K562 (cell line): ENCODE measurements at regions not wholly inside any gene's neighbourhood (a gene's known extent, or its start where the extent isn't known, plus 50 kb on each side); places are given as distances from the start of the nearest gene placed in this dataset.

Experiments used
- ATAC-seq: fragments of 200-7000 bp; cut with Tn5 transposase; 3 replicates; pipeline ENCODE4 v1.9.1; 2020; ENCODE audit warnings: moderate library complexity
- BruUV-seq: library from RNA; stranded (reverse); fragments of 400-500 nt; replicated peaks from 2 replicates; lab custom pipeline; 2021; lab: Mats Ljungman, UMichigan
- CTCF ChIA-PET: fragments of 300-600 bp; formaldehyde crosslinking; extraction: SDS; loops from one replicate; lab custom pipeline; 2021; ENCODE audit warnings: low intra/inter-chr PET ratio; lab: Yijun Ruan, JAX
- POLR2A ChIA-PET: fragments of 300-600, 350-650 bp; sonication (Branson Sonifier 250); formaldehyde crosslinking; extraction: SDS; loops from one replicate; lab custom pipeline; 2021; ENCODE audit warnings: antibody characterized with exemption, inconsistent platforms; lab: Yijun Ruan, JAX
- DNase-seq, 4 experiments: peaks; one replicate each; pipeline versions ENCODE4 v3.0.0 to v3.0.0-alpha.2; 2011 to 2018; ENCODE audit warnings: low spot score in 3 of 4, mixed read lengths in 3 of 4; ENCODE audit errors: extremely low read depth in 1 of 4
- FAIRE-seq: peaks from 2 replicates; lab custom pipeline; 2011; peaks lifted over from hg19 to GRCh38; lab: Jason Lieb, UNC
- H2AFZ ChIP-seq: 2 replicates; pipeline ENCODE4 v1.6.0; 2011; ENCODE audit warnings: low read depth, low read length, control low read depth, inconsistent platforms
- H3K27ac ChIP-seq: fragments of 200-600 bp; 3 replicates; pipeline ENCODE4 v1.8.0; 2011; ENCODE audit warnings: low read depth, mild to moderate bottlenecking, control low read depth, inconsistent platforms, low read length, moderate library complexity, mixed read lengths; ENCODE audit errors: extremely low read depth
- H3K27me3 ChIP-seq, 2 experiments: fragments of 300-600 bp in 1 of 2; 2 replicates in 1 of 2; 3 replicates in 1 of 2; pipeline versions ENCODE4 v1.6.0 to v1.8.0; 2011; ENCODE audit warnings: inconsistent platforms in 2 of 2, low read length in 2 of 2, mild to moderate bottlenecking in 1 of 2, mixed read lengths in 1 of 2, moderate library complexity in 1 of 2; ENCODE audit not compliant: control insufficient read depth in 2 of 2, insufficient read depth in 2 of 2
- H3K36me3 ChIP-seq: fragments of 300-600 bp; 3 replicates; pipeline ENCODE4 v1.8.0; 2011; ENCODE audit warnings: mild to moderate bottlenecking, low read length, inconsistent platforms; ENCODE audit not compliant: control insufficient read depth, insufficient read depth
- H3K4me1 ChIP-seq, 2 experiments: fragments of 200-600 bp in 1 of 2; replicated peaks in 1 of 2; 2 replicates in 1 of 2; 3 replicates in 1 of 2; pipeline versions ENCODE4 v1.5.1 to v1.8.0; 2011; ENCODE audit warnings: inconsistent platforms in 2 of 2, low read length in 2 of 2, mild to moderate bottlenecking in 1 of 2, mixed read lengths in 1 of 2, moderate library complexity in 1 of 2; ENCODE audit not compliant: control insufficient read depth in 2 of 2, insufficient read depth in 2 of 2
- H3K4me2 ChIP-seq: 2 replicates; pipeline ENCODE4 v1.6.1; 2011; ENCODE audit warnings: low read length, control low read depth, inconsistent platforms, mixed read lengths; ENCODE audit not compliant: insufficient read depth
- H3K4me3 ChIP-seq: fragments of 200-600 bp; sonication (generic), shearing (Covaris generic); 2 replicates; pipeline ENCODE4 v1.5.1; 2016; ENCODE audit warnings: control low read depth, inconsistent platforms
- H3K79me2 ChIP-seq: fragments of 200-600 bp; 3 replicates; pipeline ENCODE4 v1.8.0; 2011; ENCODE audit warnings: low read length, inconsistent platforms; ENCODE audit not compliant: control insufficient read depth, insufficient read depth
- H3K9ac ChIP-seq, 2 experiments: 2 replicates each; pipeline versions ENCODE4 v1.6.0 to v1.6.1; 2011; ENCODE audit warnings: low read depth in 2 of 2, low read length in 2 of 2, control low read depth in 1 of 2, inconsistent platforms in 1 of 2, mild to moderate bottlenecking in 1 of 2, mixed read lengths in 1 of 2; ENCODE audit not compliant: insufficient read depth in 1 of 2
- H3K9me1 ChIP-seq: one replicate; pipeline ENCODE4 v1.6.0; 2011; ENCODE audit warnings: inconsistent platforms, mild to moderate bottlenecking, low read length, moderate library complexity; ENCODE audit not compliant: control insufficient read depth, insufficient read depth
- H3K9me3 ChIP-seq: replicated peaks from 2 replicates; pipeline ENCODE4 v1.5.1; 2011; ENCODE audit warnings: low read depth, low read length, inconsistent platforms; ENCODE audit not compliant: control insufficient read depth, insufficient read depth
- H4K20me1 ChIP-seq: replicated peaks from 2 replicates; pipeline ENCODE4 v1.6.1; 2011; ENCODE audit warnings: low read length, inconsistent platforms, mixed read lengths; ENCODE audit not compliant: control insufficient read depth, insufficient read depth
- ADNP ChIP-seq: fragments of 200-800 bp; sonication (Bioruptor generic); IDR thresholded peaks from 2 replicates; pipeline ENCODE4 v1.6.1; 2016; ENCODE audit warnings: missing genetic modification characterization, missing compliant biosample characterization
- CREM ChIP-seq: IDR thresholded peaks from 2 replicates; pipeline ENCODE4 v1.6.1; 2014; ENCODE audit warnings: antibody characterized with exemption, low read depth
- HNRNPH1 ChIP-seq: fragments of 200-400 bp; formaldehyde crosslinking; optimal IDR thresholded peaks from 2 replicates; pipeline ENCODE3; 2017; ENCODE audit warnings: low read depth, mild to moderate bottlenecking, low read length, moderate library complexity
- HNRNPUL1 ChIP-seq: fragments of 200-400 bp; formaldehyde crosslinking; IDR thresholded peaks from 2 replicates; pipeline ENCODE4 v1.6.1; 2017; ENCODE audit warnings: low read length
- KAT2B ChIP-seq: IDR thresholded peaks from one replicate; pipeline ENCODE4 v1.6.1; 2012; ENCODE audit warnings: low read depth, mild to moderate bottlenecking, control low read depth, inconsistent platforms, low read length, moderate library complexity
- MTA2 ChIP-seq: fragments of 450-650 bp; IDR thresholded peaks from 2 replicates; pipeline ENCODE4 v1.6.1; 2016; ENCODE audit warnings: low read depth
- MYNN ChIP-seq, 2 experiments: sonication (generic); formaldehyde crosslinking in 1 of 2; IDR thresholded peaks; 2 replicates each; pipeline versions ENCODE4 v1.5.0 to v1.6.1; 2016 to 2020; ENCODE audit warnings: antibody characterized with exemption in 1 of 2, missing genetic modification reagents in 1 of 2
- NFIX ChIP-seq: fragments of 250-450 bp; sonication (Bioruptor Pico); IDR thresholded peaks from 2 replicates; pipeline ENCODE4 v1.4.0; 2020; ENCODE audit warnings: low read depth, mild to moderate bottlenecking, moderate library complexity
- RBM39 ChIP-seq: fragments of 200-400 bp; formaldehyde crosslinking; optimal IDR thresholded peaks from 2 replicates; pipeline ENCODE3; 2018; ENCODE audit warnings: low read depth, low read length
- ZBTB17 ChIP-seq: fragments of 450-650 bp; formaldehyde crosslinking; IDR thresholded peaks from 2 replicates; pipeline ENCODE4 v1.4.0; 2020; ENCODE audit warnings: mild to moderate bottlenecking
- ZNF184 ChIP-seq: sonication (generic); formaldehyde crosslinking; IDR thresholded peaks from 2 replicates; pipeline ENCODE4 v1.5.0; 2020; ENCODE audit warnings: missing genetic modification reagents
- ZNF384 ChIP-seq: IDR thresholded peaks from 2 replicates; pipeline ENCODE4 v1.6.1; 2012; ENCODE audit warnings: low read depth, low read length, improper control_type of control experiment
- ZNF766 ChIP-seq: fragments of 200-800 bp; sonication (Bioruptor generic); conservative IDR thresholded peaks from 2 replicates; pipeline ENCODE4 v1.6.1; 2016; ENCODE audit warnings: missing genetic modification characterization, missing compliant biosample characterization
- ZNF79 ChIP-seq: fragments of 250-450 bp; sonication (Bioruptor Pico); IDR thresholded peaks from 2 replicates; pipeline ENCODE4 v1.4.0; 2020; ENCODE audit warnings: low read depth, mild to moderate bottlenecking, moderate library complexity
- WGBS: fragments of 100-300 bp; shearing (Covaris generic); methylation state at CpG from one replicate; pipeline ENCODE4 v1.1.6; 2016; ENCODE audit warnings: low coverage, mixed read lengths; ENCODE audit not compliant: insufficient coverage; ENCODE audit errors: missing lambda C conversion rate; 5-methylcytosine and 5-hydroxymethylcytosine counted together
- in situ Hi-C: fragments of 300-500 bp; cut with MboI; formaldehyde crosslinking; loops from 4 replicates; pipeline ENCODE4 v1.15.0; 2018; ENCODE audit warnings: inconsistent platforms, mixed read lengths
- intact Hi-C: fragments of 100-400 bp; cut with micrococcal nuclease; formaldehyde crosslinking; loops from 2 replicates; pipeline ENCODE4 v1.14.2; 2022
- TF ChIP-seq, protein P1 (sequence below): fragments of 250-450 bp; sonication (Bioruptor Pico); IDR thresholded peaks from 2 replicates; pipeline ENCODE4 v1.4.0; 2020; ENCODE audit warnings: mild to moderate bottlenecking, moderate library complexity, borderline replicate concordance
- TF ChIP-seq, protein P2 (sequence below): fragments of 450-650 bp; IDR thresholded peaks from 2 replicates; pipeline ENCODE4 v1.6.1; 2018; ENCODE audit warnings: mild to moderate bottlenecking, low read depth; ENCODE audit not compliant: partially characterized antibody

DNA sequence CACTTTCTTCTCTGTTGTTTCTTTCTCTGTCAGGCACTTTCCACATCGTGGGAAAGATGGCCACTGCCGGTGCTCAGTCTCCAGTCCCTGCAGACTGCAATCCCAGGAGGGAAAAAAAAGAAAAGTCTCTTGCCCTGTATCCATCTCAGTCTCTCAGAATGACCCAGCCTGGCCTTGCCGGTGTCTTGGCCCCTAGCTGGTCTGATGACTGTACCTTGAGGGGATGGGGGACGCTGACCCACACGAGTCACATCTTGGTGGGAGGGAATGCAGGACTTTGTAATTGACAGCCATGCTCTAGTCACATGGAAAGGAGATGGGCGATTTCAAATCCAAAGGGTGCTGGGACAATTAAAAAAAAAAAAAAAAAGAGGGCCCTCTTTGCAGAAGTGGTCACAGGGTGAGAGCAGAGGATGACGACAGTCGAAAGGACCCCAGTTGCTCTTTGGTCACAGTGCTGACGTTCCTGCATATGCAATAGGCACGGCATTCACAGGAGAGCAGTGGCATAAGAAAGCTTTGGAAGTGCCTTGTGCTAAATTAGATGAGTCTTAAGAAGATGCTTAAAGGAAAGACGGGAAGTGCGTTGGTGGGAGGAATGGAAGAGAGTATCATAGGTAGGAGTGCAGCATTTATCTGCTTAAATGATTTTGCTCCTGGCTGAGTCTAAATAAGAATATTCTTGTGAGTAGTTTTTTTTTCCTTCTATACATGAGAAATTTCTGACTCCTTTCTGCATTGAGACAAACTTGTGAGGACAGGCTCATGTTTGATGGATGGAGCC, 63.9 kb upstream of the AKAP12 start:
- no peak overlapping the region for H3K27ac ChIP-seq
- CTCF ChIA-PET = no interaction called here
- no TSS peak for BruUV-seq
- 0% methylated on average over 12 of the region's 12 CpGs for WGBS
- ATAC-seq (no peak), FAIRE-seq (no peak), DNase-seq (no peak)
- no peaks in the 10 kb centered on the region for H4K20me1 ChIP-seq
- H3K4me1 ChIP-seq = 0 out of 5 replicates have a peak, but pooled peaks cover 0 to 2% of the 10 kb centered on the region in 2 experiments
- H3K9ac ChIP-seq = no peak overlapping the region
- no peak overlapping the region for H3K4me3 ChIP-seq
- peaks cover 13 to 37% of the 10 kb centered on the region in 2 experiments; a peak in 4 of 5 replicates for H3K27me3 ChIP-seq
- no peak overlapping the region for H2AFZ ChIP-seq
- no peak overlapping the region for H3K4me2 ChIP-seq
- in situ Hi-C loops = no loop called here
- no peak for TF ChIP-seq ZNF184 (CRISPR knock-in tag)
- no peak for TF ChIP-seq KAT2B
- no peak for TF ChIP-seq MTA2
- no peak for TF ChIP-seq ZNF384
- TF ChIP-seq ZNF766 = no peak
- no peak for TF ChIP-seq ZNF79 (CRISPR knock-in tag)
- TF ChIP-seq CREM = no peak
- TF ChIP-seq, protein P1, sequence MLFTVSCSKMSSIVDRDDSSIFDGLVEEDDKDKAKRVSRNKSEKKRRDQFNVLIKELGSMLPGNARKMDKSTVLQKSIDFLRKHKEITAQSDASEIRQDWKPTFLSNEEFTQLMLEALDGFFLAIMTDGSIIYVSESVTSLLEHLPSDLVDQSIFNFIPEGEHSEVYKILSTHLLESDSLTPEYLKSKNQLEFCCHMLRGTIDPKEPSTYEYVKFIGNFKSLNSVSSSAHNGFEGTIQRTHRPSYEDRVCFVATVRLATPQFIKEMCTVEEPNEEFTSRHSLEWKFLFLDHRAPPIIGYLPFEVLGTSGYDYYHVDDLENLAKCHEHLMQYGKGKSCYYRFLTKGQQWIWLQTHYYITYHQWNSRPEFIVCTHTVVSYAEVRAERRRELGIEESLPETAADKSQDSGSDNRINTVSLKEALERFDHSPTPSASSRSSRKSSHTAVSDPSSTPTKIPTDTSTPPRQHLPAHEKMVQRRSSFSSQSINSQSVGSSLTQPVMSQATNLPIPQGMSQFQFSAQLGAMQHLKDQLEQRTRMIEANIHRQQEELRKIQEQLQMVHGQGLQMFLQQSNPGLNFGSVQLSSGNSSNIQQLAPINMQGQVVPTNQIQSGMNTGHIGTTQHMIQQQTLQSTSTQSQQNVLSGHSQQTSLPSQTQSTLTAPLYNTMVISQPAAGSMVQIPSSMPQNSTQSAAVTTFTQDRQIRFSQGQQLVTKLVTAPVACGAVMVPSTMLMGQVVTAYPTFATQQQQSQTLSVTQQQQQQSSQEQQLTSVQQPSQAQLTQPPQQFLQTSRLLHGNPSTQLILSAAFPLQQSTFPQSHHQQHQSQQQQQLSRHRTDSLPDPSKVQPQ (CRISPR knock-in tag) = no peak
- TF ChIP-seq HNRNPUL1 = no peak
- TF ChIP-seq, protein P2, sequence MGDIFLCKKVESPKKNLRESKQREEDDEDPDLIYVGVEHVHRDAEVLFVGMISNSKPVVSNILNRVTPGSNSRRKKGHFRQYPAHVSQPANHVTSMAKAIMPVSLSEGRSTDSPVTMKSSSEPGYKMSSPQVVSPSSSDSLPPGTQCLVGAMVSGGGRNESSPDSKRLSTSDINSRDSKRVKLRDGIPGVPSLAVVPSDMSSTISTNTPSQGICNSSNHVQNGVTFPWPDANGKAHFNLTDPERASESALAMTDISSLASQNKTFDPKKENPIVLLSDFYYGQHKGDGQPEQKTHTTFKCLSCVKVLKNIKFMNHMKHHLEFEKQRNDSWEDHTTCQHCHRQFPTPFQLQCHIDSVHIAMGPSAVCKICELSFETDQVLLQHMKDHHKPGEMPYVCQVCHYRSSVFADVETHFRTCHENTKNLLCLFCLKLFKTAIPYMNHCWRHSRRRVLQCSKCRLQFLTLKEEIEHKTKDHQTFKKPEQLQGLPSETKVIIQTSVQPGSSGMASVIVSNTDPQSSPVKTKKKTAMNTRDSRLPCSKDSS = no peak
- TF ChIP-seq ZBTB17 (CRISPR knock-in tag) = no peak
- TF ChIP-seq MYNN (IDR thresholded peaks at IDR 0.05) = no peak
- TF ChIP-seq MYNN (CRISPR knock-in tag; IDR thresholded peaks at IDR 0.05) = no peak
- TF ChIP-seq HNRNPH1 = no peak
- no peak for TF ChIP-seq RBM39
- no peak for TF ChIP-seq NFIX (CRISPR knock-in tag)
- TF ChIP-seq ADNP (tag) = no peak
- no peaks in the 10 kb centered on the region for H3K36me3 ChIP-seq
- intact Hi-C loops = no loop called here
- H3K9me1 ChIP-seq = no peaks in the 10 kb centered on the region
- no peaks in the 10 kb centered on the region for H3K79me2 ChIP-seq
- H3K9me3 ChIP-seq = no peaks in the 10 kb centered on the region
- POLR2A ChIA-PET = no interaction called here
